Liver (tissue), 8 donors: ENCODE measurements at regions not wholly inside any gene's neighbourhood (a gene's known extent, or its start where the extent isn't known, plus 50 kb on each side); places are given as distances from the start of the nearest gene placed in this dataset.
A peak's percentile ranks its signal among the peaks of the same experiment; 100 is the strongest.

Experiments used
- DNase-seq: peaks from one replicate; pipeline ENCODE4 v3.0.0-alpha.2; 2017; ENCODE audit warnings: low spot score
- H3K27ac ChIP-seq, 2 donors: one replicate each; pipeline ENCODE4 v1.7.0; 2013; ENCODE audit warnings: inconsistent platforms in 2 of 2, low read length in 2 of 2, control low read depth in 1 of 2, low read depth in 1 of 2, mild to moderate bottlenecking in 1 of 2
- H3K27me3 ChIP-seq, 4 donors: one replicate each; pipeline versions ENCODE4 v1.6.1 to v1.7.0; 2013; ENCODE audit warnings: low read length in 3 of 4, inconsistent platforms in 1 of 4, mild to moderate bottlenecking in 1 of 4, moderate library complexity in 1 of 4; ENCODE audit not compliant: control insufficient read depth in 4 of 4, insufficient read depth in 4 of 4
- H3K36me3 ChIP-seq, 4 donors: one replicate each; pipeline versions ENCODE4 v1.6.1 to v1.7.0; 2013; ENCODE audit warnings: low read length in 3 of 4, mild to moderate bottlenecking in 3 of 4, low read depth in 1 of 4, moderate library complexity in 1 of 4; ENCODE audit not compliant: control insufficient read depth in 4 of 4, insufficient read depth in 3 of 4
- H3K4me1 ChIP-seq, 4 donors: one replicate each; pipeline versions ENCODE4 v1.6.1 to v1.7.0; 2013; ENCODE audit warnings: low read length in 3 of 4, mild to moderate bottlenecking in 3 of 4, moderate library complexity in 1 of 4; ENCODE audit not compliant: control insufficient read depth in 4 of 4, insufficient read depth in 4 of 4
- H3K4me3 ChIP-seq, 3 donors: one replicate each; pipeline versions ENCODE4 v1.6.1 to v1.7.0; 2013; ENCODE audit warnings: low read length in 3 of 3, control low read depth in 1 of 3, low read depth in 1 of 3, mild to moderate bottlenecking in 1 of 3
- H3K9ac ChIP-seq, 2 donors: one replicate each; pipeline ENCODE4 v1.7.0; 2013; ENCODE audit warnings: low read length in 2 of 2, mild to moderate bottlenecking in 2 of 2, moderate library complexity in 2 of 2, control low read depth in 1 of 2, low read depth in 1 of 2
- H3K9me3 ChIP-seq, 4 donors: one replicate each; pipeline versions ENCODE4 v1.6.1 to v1.7.0; 2013; ENCODE audit warnings: low read length in 3 of 4; ENCODE audit not compliant: control insufficient read depth in 4 of 4
- EGR1 ChIP-seq, 2 donors: IDR thresholded peaks; 2 replicates each; pipeline ENCODE4 v1.6.1; 2016 to 2018; ENCODE audit warnings: antibody characterized with exemption in 2 of 2, low read depth in 2 of 2
- FOXA2 ChIP-seq: IDR thresholded peaks from 2 replicates; pipeline ENCODE4 v1.6.1; 2016; ENCODE audit warnings: antibody characterized with exemption
- GABPA ChIP-seq, 2 donors: IDR thresholded peaks in 1 of 2; conservative IDR thresholded peaks in 1 of 2; 2 replicates each; pipeline ENCODE4 v1.6.1; 2016; ENCODE audit warnings: antibody characterized with exemption in 2 of 2, mild to moderate bottlenecking in 1 of 2, moderate library complexity in 1 of 2
- HNF4A ChIP-seq, 2 donors: conservative IDR thresholded peaks; 2 replicates each; pipeline ENCODE4 v1.6.1; 2016; ENCODE audit warnings: antibody characterized with exemption in 2 of 2, mild to moderate bottlenecking in 2 of 2
- HNF4G ChIP-seq: IDR thresholded peaks from 2 replicates; pipeline ENCODE4 v1.6.1; 2016; ENCODE audit warnings: antibody characterized with exemption
- JUND ChIP-seq, 2 donors: IDR thresholded peaks; 2 replicates each; pipeline ENCODE4 v1.6.1; 2016; ENCODE audit warnings: antibody characterized with exemption in 2 of 2
- NR2F2 ChIP-seq: IDR thresholded peaks from 2 replicates; pipeline ENCODE4 v1.6.1; 2016; ENCODE audit warnings: antibody characterized with exemption
- RAD21 ChIP-seq, 2 donors: IDR thresholded peaks; 2 replicates each; pipeline ENCODE4 v1.6.1; 2016; ENCODE audit warnings: antibody characterized with exemption in 2 of 2, mild to moderate bottlenecking in 2 of 2
- RXRA ChIP-seq, 2 donors: IDR thresholded peaks; 2 replicates each; pipeline ENCODE4 v1.6.1; 2017 to 2018; ENCODE audit warnings: antibody characterized with exemption in 2 of 2, mild to moderate bottlenecking in 1 of 2
- SP1 ChIP-seq: IDR thresholded peaks from 2 replicates; pipeline ENCODE4 v1.6.1; 2018; ENCODE audit warnings: antibody characterized with exemption, mild to moderate bottlenecking
- YY1 ChIP-seq: IDR thresholded peaks from 2 replicates; pipeline ENCODE4 v1.6.1; 2016; ENCODE audit warnings: antibody characterized with exemption, mild to moderate bottlenecking
- WGBS: extraction: QIAGEN DNeasy Blood & Tissue Kit; methylation state at CpG from one replicate; pipeline ENCODE4 v1.1.7; 2013; 5-methylcytosine and 5-hydroxymethylcytosine counted together
- TF ChIP-seq, protein P1 (sequence below): IDR thresholded peaks from 2 replicates; pipeline ENCODE4 v1.6.1; 2016; ENCODE audit warnings: antibody characterized with exemption, mild to moderate bottlenecking
- TF ChIP-seq, protein P2 (sequence below): fragments of 150-350 bp; IDR thresholded peaks from 2 replicates; pipeline ENCODE4 v1.5.1; 2017; ENCODE audit warnings: improper control_type of control experiment, low read depth, low read length; ENCODE audit not compliant: missing input control
- TF ChIP-seq, protein P3 (sequence below): IDR thresholded peaks from 2 replicates; pipeline ENCODE4 v1.6.1; 2016; ENCODE audit warnings: antibody characterized with exemption
- TF ChIP-seq, protein P4 (sequence below): IDR thresholded peaks from 2 replicates; pipeline ENCODE4 v1.6.1; 2016; ENCODE audit warnings: antibody characterized with exemption
- TF ChIP-seq, protein P5 (sequence below): IDR thresholded peaks from 2 replicates; pipeline ENCODE4 v1.6.1; 2016; ENCODE audit warnings: antibody characterized with exemption
- donor health status: healthy.
- donor health status: healthy.
- donor health status: healthy.
- donor health status: healthy.
- donor health status: healthy.

DNA sequence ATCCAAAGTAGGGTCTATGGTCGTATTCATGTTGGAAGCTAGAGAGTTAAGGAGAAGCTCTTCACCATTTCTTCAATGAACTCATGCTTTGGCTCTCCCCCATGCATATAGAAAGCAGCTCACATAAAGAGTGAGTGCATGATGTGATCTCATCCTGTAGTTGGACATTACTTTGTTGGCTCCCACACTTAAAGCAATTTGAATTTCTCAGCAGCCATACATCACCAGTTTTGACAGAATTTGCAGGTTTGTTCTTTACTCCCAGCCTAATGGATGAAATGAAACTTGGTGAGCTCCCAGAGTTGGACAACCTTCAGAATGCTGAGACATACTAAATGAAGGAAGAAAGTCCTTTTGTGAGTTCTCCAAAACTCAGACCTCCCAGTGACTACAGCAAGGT lies 613.5 kb downstream of the IQCM start:
- Histone ChIP-seq H3K36me3 (no peaks in the 10 kb centered on the region), H3K4me3 (no peak overlapping the region), H3K27me3 (no peaks in the 10 kb centered on the region), H3K27ac (no peak overlapping the region), H3K9me3 (no peaks in the 10 kb centered on the region), H3K9ac (no peak overlapping the region), H3K4me1 (no peaks in the 10 kb centered on the region)
- DNase-seq = no peak
- no peak for TF ChIP-seq RXRA (IDR thresholded peaks at IDR 0.05)
- no peak for TF ChIP-seq FOXA2
- TF ChIP-seq, protein P1, sequence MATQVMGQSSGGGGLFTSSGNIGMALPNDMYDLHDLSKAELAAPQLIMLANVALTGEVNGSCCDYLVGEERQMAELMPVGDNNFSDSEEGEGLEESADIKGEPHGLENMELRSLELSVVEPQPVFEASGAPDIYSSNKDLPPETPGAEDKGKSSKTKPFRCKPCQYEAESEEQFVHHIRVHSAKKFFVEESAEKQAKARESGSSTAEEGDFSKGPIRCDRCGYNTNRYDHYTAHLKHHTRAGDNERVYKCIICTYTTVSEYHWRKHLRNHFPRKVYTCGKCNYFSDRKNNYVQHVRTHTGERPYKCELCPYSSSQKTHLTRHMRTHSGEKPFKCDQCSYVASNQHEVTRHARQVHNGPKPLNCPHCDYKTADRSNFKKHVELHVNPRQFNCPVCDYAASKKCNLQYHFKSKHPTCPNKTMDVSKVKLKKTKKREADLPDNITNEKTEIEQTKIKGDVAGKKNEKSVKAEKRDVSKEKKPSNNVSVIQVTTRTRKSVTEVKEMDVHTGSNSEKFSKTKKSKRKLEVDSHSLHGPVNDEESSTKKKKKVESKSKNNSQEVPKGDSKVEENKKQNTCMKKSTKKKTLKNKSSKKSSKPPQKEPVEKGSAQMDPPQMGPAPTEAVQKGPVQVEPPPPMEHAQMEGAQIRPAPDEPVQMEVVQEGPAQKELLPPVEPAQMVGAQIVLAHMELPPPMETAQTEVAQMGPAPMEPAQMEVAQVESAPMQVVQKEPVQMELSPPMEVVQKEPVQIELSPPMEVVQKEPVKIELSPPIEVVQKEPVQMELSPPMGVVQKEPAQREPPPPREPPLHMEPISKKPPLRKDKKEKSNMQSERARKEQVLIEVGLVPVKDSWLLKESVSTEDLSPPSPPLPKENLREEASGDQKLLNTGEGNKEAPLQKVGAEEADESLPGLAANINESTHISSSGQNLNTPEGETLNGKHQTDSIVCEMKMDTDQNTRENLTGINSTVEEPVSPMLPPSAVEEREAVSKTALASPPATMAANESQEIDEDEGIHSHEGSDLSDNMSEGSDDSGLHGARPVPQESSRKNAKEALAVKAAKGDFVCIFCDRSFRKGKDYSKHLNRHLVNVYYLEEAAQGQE = no peak
- no peak for TF ChIP-seq HNF4G
- no peak for TF ChIP-seq EGR1 (IDR thresholded peaks at IDR 0.05; ENCODE audit: low read depth in 2 of 2)
- no peak for TF ChIP-seq RAD21 (IDR thresholded peaks at IDR 0.05)
- TF ChIP-seq NR2F2 = no peak
- TF ChIP-seq, protein P2, sequence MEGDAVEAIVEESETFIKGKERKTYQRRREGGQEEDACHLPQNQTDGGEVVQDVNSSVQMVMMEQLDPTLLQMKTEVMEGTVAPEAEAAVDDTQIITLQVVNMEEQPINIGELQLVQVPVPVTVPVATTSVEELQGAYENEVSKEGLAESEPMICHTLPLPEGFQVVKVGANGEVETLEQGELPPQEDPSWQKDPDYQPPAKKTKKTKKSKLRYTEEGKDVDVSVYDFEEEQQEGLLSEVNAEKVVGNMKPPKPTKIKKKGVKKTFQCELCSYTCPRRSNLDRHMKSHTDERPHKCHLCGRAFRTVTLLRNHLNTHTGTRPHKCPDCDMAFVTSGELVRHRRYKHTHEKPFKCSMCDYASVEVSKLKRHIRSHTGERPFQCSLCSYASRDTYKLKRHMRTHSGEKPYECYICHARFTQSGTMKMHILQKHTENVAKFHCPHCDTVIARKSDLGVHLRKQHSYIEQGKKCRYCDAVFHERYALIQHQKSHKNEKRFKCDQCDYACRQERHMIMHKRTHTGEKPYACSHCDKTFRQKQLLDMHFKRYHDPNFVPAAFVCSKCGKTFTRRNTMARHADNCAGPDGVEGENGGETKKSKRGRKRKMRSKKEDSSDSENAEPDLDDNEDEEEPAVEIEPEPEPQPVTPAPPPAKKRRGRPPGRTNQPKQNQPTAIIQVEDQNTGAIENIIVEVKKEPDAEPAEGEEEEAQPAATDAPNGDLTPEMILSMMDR = no peak
- no peak for TF ChIP-seq JUND (IDR thresholded peaks at IDR 0.05)
- TF ChIP-seq GABPA (IDR thresholded peaks at IDR 0.05 in 1 of 2, conservative IDR thresholded peaks at IDR 0.05 in 1 of 2) = no peak
- no peak for TF ChIP-seq YY1
- TF ChIP-seq, protein P3, sequence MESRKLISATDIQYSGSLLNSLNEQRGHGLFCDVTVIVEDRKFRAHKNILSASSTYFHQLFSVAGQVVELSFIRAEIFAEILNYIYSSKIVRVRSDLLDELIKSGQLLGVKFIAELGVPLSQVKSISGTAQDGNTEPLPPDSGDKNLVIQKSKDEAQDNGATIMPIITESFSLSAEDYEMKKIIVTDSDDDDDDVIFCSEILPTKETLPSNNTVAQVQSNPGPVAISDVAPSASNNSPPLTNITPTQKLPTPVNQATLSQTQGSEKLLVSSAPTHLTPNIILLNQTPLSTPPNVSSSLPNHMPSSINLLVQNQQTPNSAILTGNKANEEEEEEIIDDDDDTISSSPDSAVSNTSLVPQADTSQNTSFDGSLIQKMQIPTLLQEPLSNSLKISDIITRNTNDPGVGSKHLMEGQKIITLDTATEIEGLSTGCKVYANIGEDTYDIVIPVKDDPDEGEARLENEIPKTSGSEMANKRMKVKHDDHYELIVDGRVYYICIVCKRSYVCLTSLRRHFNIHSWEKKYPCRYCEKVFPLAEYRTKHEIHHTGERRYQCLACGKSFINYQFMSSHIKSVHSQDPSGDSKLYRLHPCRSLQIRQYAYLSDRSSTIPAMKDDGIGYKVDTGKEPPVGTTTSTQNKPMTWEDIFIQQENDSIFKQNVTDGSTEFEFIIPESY = no peak
- TF ChIP-seq, protein P4, sequence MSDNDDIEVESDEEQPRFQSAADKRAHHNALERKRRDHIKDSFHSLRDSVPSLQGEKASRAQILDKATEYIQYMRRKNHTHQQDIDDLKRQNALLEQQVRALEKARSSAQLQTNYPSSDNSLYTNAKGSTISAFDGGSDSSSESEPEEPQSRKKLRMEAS = no peak
- WGBS = 58% methylated on average over 1 of the region's 1 CpG

DNA sequence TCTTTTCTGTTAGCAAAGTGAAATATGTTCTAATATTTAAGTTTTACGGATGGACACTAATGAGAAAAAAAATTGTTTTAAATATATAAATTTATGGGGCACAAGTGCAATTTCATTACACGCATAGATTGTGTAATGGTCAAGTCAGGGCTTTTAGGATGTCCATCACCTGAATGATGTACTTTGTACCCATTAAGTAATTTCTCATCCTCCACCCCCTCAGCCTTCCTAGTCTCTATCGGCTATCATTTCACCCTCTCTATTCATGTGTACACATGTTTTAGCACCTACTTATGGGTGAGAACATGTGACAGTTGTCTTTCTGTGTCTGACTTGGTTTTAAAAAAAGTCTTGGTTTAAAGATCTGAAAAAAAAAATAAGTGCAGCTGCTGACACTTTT lies 616.0 kb downstream of the IQCM start:
- H3K9me3 ChIP-seq = no peaks in the 10 kb centered on the region
- H3K4me1 ChIP-seq = no peaks in the 10 kb centered on the region
- WGBS = 51% methylated on average over 3 of the region's 3 CpGs
- no peak overlapping the region for H3K27ac ChIP-seq
- TF ChIP-seq SP1 (no peak), JUND (IDR thresholded peaks at IDR 0.05) (no peak), GABPA (IDR thresholded peaks at IDR 0.05 in 1 of 2, conservative IDR thresholded peaks at IDR 0.05 in 1 of 2) (no peak), HNF4A (conservative IDR thresholded peaks at IDR 0.05) (peak; percentile 16 to 47)
- TF ChIP-seq, protein P5, sequence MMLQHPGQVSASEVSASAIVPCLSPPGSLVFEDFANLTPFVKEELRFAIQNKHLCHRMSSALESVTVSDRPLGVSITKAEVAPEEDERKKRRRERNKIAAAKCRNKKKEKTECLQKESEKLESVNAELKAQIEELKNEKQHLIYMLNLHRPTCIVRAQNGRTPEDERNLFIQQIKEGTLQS = no peak
- no peaks in the 10 kb centered on the region for H3K27me3 ChIP-seq
- no peak overlapping the region for H3K9ac ChIP-seq
- no peak for DNase-seq
- no peaks in the 10 kb centered on the region for H3K36me3 ChIP-seq
- H3K4me3 ChIP-seq = no peak overlapping the region
